ENCODE measurements at regions not wholly inside any gene's neighbourhood (a gene's known extent, or its start where the extent isn't known, plus 50 kb on each side); places are given as distances from the start of the nearest gene placed in this dataset.

- in situ Hi-C loops (cut with HindIII; ENCODE audit: low sequenced_read_pairs) = no loop called here
Observed at GRCh38 chr4:171186700-171187099, 626.5 kb upstream of the GALNTL6 start.

- in situ Hi-C loops (cut with HindIII; ENCODE audit: low sequenced_read_pairs) = no loop called here
Observed at GRCh38 chr4:171181090-171181489, 632.1 kb upstream of the GALNTL6 start.

- in situ Hi-C loops (cut with HindIII; ENCODE audit: low sequenced_read_pairs) = no loop called here
Observed at GRCh38 chr4:171170671-171171070, 642.5 kb upstream of the GALNTL6 start.

GRCh38 chr4:171169396-171169795 is 643.8 kb upstream of the GALNTL6 start:
- in situ Hi-C loops (cut with HindIII; ENCODE audit: low sequenced_read_pairs) = no loop called here

GRCh38 chr4:171162478-171162877 is 650.7 kb upstream of the GALNTL6 start:
- in situ Hi-C loops (cut with HindIII; ENCODE audit: low sequenced_read_pairs) = no loop called here

GRCh38 chr4:171157462-171158082 is 655.6 kb upstream of the GALNTL6 start:
- in situ Hi-C loops (cut with HindIII; ENCODE audit: low sequenced_read_pairs) = no loop called here

DNA sequence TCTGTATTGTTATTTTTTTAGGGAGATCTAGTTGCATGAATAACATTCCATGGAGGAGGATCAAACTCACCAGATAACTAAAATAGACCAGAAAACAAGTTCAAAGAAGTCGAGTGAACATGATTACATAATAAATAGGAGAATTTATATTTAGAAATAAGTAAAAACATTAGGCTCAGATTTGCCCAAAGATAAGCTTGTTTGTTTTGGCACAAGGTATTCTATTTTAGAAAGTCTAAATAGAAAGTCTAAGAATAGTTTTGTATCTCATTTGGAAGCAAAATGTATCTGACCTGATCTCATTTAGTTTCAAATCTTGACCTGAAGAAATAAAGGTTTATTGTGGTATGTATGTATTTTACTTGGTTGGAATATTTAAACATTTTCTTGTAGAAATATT is 670.6 kb upstream of the GALNTL6 start:
- in situ Hi-C loops (cut with HindIII; ENCODE audit: low sequenced_read_pairs) = no loop called here

DNA sequence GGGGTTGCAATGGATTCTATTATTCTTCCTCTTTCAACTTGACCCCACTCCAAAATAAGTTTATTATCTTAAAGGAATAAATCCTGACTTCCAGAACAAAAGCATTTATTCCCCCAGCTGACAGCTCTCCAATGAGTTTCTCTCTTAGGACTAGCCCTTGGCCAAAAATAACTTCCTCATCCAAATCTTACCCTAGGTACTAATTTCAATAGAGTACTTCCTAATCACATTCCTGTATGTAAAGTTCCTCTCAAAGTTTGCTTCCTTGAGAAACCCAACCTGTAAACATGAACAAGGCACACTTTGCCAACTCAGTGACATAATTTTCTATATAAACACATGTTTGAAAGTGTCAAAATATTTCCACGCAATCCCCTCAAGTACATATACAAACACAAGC is 671.2 kb upstream of the GALNTL6 start:
- in situ Hi-C loops (cut with HindIII; ENCODE audit: low sequenced_read_pairs) = no loop called here

DNA sequence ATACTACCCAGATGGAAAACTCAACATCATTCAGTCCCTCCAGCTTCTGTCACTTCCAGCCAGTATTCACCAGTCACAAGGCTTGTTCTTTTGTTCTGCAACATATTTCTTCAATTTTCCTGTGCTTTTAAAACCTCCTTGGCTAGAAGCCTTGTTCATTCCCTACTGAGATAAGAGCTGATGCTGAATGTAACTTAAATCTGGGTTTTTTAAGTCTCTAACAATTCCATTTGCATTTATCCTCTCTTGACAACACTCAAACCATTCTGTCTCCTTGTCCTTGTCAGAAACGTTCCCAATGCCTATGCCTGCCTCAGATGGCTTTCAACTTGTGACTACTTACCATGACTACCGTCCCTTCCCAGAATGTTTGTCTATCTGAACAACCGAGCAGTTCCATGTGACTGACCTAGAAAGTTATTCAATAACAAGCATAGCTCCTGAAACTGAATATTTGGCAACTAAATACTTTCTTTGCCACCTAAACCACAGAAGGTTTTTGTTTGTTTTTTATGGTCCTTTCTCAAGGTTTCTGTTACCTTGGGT is 682.9 kb upstream of the GALNTL6 start:
- in situ Hi-C loops (cut with HindIII; ENCODE audit: low sequenced_read_pairs) = no loop called here

DNA sequence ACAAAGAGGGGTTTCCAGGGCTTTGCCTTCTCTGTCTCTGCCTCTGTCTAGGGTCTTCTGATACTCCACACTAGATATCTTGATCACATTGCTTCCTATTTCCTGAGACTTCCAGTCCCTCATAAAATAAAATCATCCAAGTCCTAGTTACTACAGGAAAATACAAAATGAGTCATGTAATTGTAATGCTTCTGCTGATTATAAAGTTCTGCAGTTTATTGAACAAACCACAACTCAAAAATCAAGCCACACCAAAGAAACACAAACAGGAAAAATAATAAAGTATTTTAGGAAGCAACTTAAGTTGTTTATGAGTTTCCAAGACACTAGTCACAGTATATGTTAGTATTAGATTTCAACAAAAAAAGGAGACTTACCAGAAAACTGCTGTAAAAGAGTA is 695.1 kb upstream of the GALNTL6 start:
- in situ Hi-C loops (cut with HindIII; ENCODE audit: low sequenced_read_pairs) = loop anchor here (5.0 kb wide), 1 partner anchor 71 kb away; no protein-coding TSS in a partner anchor

- in situ Hi-C loops (cut with HindIII; ENCODE audit: low sequenced_read_pairs) = loop anchor here (5.0 kb wide), 1 partner anchor 70 kb away; no protein-coding TSS in a partner anchor
Observed at GRCh38 chr4:171117457-171117856, 695.7 kb upstream of the GALNTL6 start.

GRCh38 chr4:171101845-171102244 is 711.4 kb upstream of the GALNTL6 start:
- in situ Hi-C loops (cut with HindIII; ENCODE audit: low sequenced_read_pairs) = no loop called here

GRCh38 chr4:171087089-171087488 is 726.1 kb upstream of the GALNTL6 start:
- in situ Hi-C loops (cut with HindIII; ENCODE audit: low sequenced_read_pairs) = no loop called here

DNA sequence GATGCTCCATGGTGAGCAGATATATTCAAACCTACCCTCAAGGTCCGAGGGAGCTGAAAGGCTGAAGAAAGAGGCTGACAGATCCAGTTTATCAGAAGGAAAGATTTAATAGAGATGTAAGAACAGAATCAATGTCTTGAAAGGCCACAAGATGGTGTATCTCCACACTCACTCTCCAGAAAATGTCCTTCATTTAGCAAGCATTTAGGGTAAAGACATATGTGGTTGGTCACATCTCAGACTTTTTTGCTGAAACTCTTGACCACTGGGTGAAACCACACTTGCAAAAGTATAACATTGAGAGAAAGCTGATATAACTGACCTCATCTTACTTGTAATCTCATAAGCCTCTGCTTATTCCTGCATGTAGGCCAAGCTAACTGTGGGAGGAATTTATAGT is 745.8 kb upstream of the GALNTL6 start:
- in situ Hi-C loops (cut with HindIII; ENCODE audit: low sequenced_read_pairs) = no loop called here

DNA sequence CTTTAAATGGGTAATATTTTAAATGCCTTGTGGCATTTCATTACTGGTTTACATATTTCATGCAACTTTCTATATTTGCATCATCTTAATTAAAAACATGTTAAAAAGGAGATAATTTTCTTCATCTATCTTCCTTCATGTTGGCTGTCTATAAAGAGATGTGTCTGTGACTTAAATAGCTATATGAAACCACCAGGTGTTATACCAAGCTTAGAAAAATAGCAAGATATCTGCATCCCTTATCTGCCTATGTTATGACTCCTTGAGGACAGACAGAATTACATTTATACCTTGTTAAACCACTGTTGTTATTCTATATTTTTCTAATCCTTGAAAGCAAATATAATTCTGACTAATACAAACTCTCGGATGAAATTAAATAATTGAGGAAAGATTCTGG is 763.8 kb upstream of the GALNTL6 start:
- in situ Hi-C loops (cut with HindIII; ENCODE audit: low sequenced_read_pairs) = loop anchor here (5.0 kb wide), 1 partner anchor 68 kb away; no protein-coding TSS in a partner anchor

- in situ Hi-C loops (cut with HindIII; ENCODE audit: low sequenced_read_pairs) = no loop called here
Observed at GRCh38 chr4:171042989-171043524, 770.1 kb upstream of the GALNTL6 start.

GRCh38 chr4:171035909-171036308 is 777.3 kb upstream of the GALNTL6 start:
- in situ Hi-C loops (cut with HindIII; ENCODE audit: low sequenced_read_pairs) = no loop called here

DNA sequence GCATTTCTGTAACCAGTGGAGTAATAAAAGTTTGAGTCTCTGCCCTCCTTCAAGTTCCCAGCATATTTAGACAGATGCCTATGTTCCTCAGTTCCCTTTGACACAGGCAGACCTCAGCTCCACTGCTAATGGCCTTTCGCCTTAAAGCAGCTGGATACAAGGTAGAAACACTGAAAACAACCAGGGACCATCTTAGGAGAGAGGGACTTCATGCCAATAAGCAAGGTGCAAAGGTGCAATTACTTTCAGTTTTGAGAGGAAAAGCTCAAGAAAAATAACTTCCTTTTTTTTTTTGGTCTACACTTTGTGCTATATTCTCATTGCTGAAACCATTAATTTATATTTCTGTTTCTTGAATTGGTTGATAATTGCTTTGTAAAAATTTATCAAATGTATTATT is 781.9 kb upstream of the GALNTL6 start:
- in situ Hi-C loops (cut with HindIII; ENCODE audit: low sequenced_read_pairs) = no loop called here

DNA sequence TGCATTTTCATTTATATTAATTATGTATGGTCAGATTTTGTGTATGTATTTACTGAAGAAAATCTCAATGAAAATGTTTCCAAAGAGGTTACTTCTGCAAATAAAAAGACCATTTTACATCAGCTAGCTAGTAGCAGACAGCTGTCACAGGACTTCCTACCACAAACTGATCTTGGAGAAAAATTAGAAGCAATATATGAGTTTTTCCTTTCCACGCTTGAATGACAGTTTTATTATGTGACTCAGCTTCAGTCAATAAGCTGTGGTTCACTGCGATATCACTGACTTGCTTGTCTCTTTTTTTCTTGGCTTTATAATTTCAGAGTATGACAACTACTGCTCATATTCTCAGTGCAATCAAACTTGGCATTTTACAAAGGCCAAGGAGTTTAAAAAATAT is 787.4 kb upstream of the GALNTL6 start:
- in situ Hi-C loops (cut with HindIII; ENCODE audit: low sequenced_read_pairs) = no loop called here

- in situ Hi-C loops (cut with HindIII; ENCODE audit: low sequenced_read_pairs) = no loop called here
Observed at GRCh38 chr4:171025343-171025742, 787.9 kb upstream of the GALNTL6 start.

- in situ Hi-C loops (cut with HindIII; ENCODE audit: low sequenced_read_pairs) = no loop called here
Observed at GRCh38 chr4:171024720-171025303, 788.4 kb upstream of the GALNTL6 start.

DNA sequence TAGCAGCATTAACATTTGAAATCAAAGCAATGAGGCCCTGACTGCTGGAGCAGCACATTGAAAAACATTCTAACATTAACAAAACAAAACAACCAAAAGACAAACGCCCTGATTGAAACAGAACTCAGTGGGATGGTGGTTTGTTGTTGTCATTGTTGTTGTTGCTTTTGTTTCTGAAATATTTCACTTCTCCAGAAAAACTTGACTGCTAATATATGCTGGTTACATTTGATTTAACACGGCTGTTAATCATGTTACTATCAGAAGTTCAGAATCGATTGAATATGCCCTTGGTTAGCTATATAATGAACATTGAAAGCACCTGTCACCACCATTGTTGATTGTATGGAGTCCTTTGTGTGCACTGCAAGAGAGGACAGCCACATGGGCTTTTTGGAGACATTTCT is 790.4 kb upstream of the GALNTL6 start:
- in situ Hi-C loops (cut with HindIII; ENCODE audit: low sequenced_read_pairs) = no loop called here
